Thoracic aorta (tissue), 2 donors: ENCODE measurements at regions not wholly inside any gene's neighbourhood (a gene's known extent, or its start where the extent isn't known, plus 50 kb on each side); places are given as distances from the start of the nearest gene placed in this dataset.

Source experiments
- ATAC-seq: fragments of 150-250 bp; one replicate; pipeline ENCODE4 v1.8.0; 2017; ENCODE audit warnings: low read depth; ENCODE audit not compliant: insufficient number of reproducible peaks, low FRiP score
- DNase-seq: peaks from one replicate; pipeline ENCODE4 v3.0.0-alpha.2; 2020; ENCODE audit warnings: low spot score
- H3K27ac ChIP-seq, 2 donors: fragments of 200-600 bp; sonication (generic); 1 replicate in 1 of 2; 2 replicates in 1 of 2; pipeline ENCODE4 v1.5.1; 2016; ENCODE audit warnings: mild to moderate bottlenecking in 2 of 2, moderate library complexity in 2 of 2
- H3K27me3 ChIP-seq: fragments of 200-600 bp; sonication (generic); replicated peaks from 2 replicates; pipeline ENCODE4 v1.6.0; 2016; ENCODE audit warnings: mild to moderate bottlenecking; ENCODE audit not compliant: insufficient read depth
- H3K36me3 ChIP-seq: fragments of 200-600 bp; sonication (generic); one replicate; pipeline ENCODE4 v1.5.1; 2016
- H3K4me1 ChIP-seq, 2 donors: fragments of 200-600 bp; sonication (generic); 1 replicate in 1 of 2; 2 replicates in 1 of 2; pipeline versions ENCODE4 v1.5.1 to v1.6.0; 2016; ENCODE audit warnings: low read depth in 2 of 2, mild to moderate bottlenecking in 1 of 2; ENCODE audit not compliant: control insufficient read depth in 1 of 2
- H3K4me3 ChIP-seq: fragments of 200-600 bp; sonication (generic); 2 replicates; pipeline ENCODE4 v1.5.1; 2016; ENCODE audit warnings: mild to moderate bottlenecking
- H3K9me3 ChIP-seq: fragments of 200-600 bp; sonication (generic); 2 replicates; pipeline ENCODE4 v1.5.1; 2016
- CTCF ChIP-seq: fragments of 200-600 bp; sonication (generic); IDR thresholded peaks from one replicate; pipeline ENCODE4 v1.5.1; 2019; ENCODE audit warnings: antibody characterized with exemption

- no peaks in the 10 kb centered on the region for H3K27me3 ChIP-seq
- no peak for ATAC-seq
- no peak for TF ChIP-seq CTCF
- no peaks in the 10 kb centered on the region for H3K9me3 ChIP-seq
- no peaks in the 10 kb centered on the region for H3K36me3 ChIP-seq
- H3K4me3 ChIP-seq = no peak overlapping the region
- DNase-seq = no peak
- H3K4me1 ChIP-seq = no peaks in the 10 kb centered on the region
- H3K27ac ChIP-seq = no peak overlapping the region
These were observed 86.2 kb upstream of the FRMPD4 start for GRCh38 chrX:12052109-12052508.

DNA sequence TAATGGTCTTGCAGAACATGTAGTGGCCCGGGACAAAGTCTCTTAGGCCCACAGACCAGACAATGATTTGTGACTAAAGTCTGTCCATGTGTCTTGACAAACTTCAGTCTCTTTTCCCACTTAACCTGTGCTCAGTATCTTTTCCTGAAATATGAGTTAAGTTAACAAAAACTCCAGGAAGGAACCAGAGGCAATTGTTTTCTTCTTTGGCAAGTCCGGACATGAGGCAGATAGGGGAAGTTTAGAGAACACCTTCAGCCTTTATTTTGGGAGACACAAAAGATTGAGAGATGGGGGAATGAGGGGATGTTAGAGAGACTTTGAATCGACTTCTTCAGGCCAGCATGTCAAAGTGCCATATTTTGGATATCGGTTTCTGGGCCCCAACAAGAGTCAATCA lies 80.2 kb upstream of the FRMPD4 start:
- H3K27me3 ChIP-seq = no peaks in the 10 kb centered on the region
- DNase-seq (no peak), ATAC-seq (no peak)
- TF ChIP-seq CTCF = no peak
- no peaks in the 10 kb centered on the region for H3K4me1 ChIP-seq
- H3K27ac ChIP-seq = no peak overlapping the region
- H3K36me3 ChIP-seq = no peaks in the 10 kb centered on the region
- H3K9me3 ChIP-seq = no peaks in the 10 kb centered on the region
- no peak overlapping the region for H3K4me3 ChIP-seq

DNA sequence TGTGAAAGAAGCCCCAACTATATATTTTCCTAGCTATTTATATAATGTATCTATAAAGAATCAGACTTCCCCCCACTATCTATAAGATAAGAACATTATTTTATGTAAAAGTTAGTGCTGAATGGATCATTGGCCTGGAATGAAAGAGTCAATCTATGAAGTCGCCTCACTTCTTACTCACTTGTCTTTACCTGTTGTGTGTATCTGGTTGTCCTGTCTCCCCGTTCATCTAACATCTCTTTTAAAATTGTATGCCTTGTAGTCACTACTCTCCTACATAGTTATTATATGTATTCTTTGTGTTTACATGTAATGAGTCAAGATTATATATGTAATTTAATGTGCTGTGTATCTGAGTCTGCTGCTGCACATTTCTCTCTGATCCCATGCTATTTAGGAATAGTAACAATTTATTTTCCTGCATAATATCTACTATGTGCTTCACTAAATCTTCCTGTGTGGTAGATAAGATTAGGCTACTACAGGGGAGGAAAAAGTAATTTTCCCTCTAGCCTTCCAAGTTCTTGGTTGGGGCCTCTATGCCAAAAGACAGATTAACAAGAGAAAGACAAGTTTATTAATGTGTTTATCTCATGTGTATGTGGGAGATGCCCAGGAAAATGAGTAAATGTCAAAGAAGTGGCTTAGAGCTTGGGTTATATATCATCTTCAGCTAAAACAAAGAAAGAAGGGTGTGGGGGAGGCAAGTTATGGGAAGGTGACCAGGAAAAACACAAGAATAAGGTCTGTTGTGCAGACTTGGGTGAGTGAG lies 77.6 kb upstream of the FRMPD4 start:
- H3K4me1 ChIP-seq = no peaks in the 10 kb centered on the region
- DNase-seq = no peak

DNA sequence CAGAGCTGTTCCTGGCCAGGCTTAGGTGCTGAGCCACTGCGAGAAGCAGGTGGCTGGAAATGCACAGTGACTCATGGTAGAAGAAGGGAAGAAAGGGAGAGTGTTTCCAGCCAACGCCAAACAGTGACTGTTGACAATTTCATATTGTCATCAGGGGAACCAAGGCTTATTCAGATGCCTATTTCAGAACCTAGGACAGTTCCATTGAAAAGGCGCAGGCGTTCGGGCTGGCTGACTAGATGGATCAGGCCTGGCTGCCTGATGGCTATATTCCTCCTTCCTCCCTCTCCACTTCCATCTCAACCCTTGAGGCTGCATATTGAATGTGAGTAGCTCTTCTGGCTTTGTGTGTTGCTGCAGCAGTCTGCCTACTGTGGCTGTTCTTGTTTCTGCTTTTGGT lies 73.0 kb upstream of the FRMPD4 start:
- no peak overlapping the region for H3K27ac ChIP-seq
- no peaks in the 10 kb centered on the region for H3K4me1 ChIP-seq
- H3K36me3 ChIP-seq = no peaks in the 10 kb centered on the region
- DNase-seq (no peak), ATAC-seq (no peak)
- no peak overlapping the region for H3K4me3 ChIP-seq
- no peak for TF ChIP-seq CTCF
- H3K9me3 ChIP-seq = no peaks in the 10 kb centered on the region
- H3K27me3 ChIP-seq = no peaks in the 10 kb centered on the region

More for the DNA sequence above, 77.6 kb upstream of the FRMPD4 start:
- Histone ChIP-seq H3K27me3 (no peaks in the 10 kb centered on the region), H3K27ac (no peak overlapping the region), H3K4me3 (no peak overlapping the region), H3K9me3 (no peaks in the 10 kb centered on the region), H3K36me3 (no peaks in the 10 kb centered on the region)
- no peak for TF ChIP-seq CTCF
- ATAC-seq = no peak

DNA sequence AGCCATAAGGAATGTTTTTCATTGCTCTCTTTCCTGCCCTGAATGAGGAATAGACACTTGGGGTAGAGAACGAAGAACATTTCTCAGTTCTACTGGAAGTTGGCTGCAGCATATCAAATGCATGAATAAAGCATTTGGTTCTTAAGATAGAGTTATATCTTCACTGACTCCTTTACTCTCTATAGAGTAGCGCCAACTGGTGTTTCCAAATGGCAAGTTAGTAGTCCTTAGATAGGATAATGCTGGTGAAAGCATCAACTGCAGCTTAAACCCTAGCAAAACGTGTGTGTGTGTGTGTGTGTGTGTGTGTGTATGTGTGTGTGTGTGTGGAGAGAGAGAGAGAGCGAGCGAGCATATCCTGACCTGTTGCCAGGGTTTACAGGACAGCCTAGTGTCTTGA lies 62.2 kb upstream of the FRMPD4 start:
- ATAC-seq (no peak), DNase-seq (no peak)
- Histone ChIP-seq H3K27me3 (no peaks in the 10 kb centered on the region), H3K4me1 (no peaks in the 10 kb centered on the region), H3K9me3 (no peaks in the 10 kb centered on the region), H3K36me3 (no peaks in the 10 kb centered on the region), H3K4me3 (no peak overlapping the region), H3K27ac (no peak overlapping the region)
- TF ChIP-seq CTCF = no peak
